ENCODE measurements at regions not wholly inside any gene's neighbourhood (a gene's known extent, or its start where the extent isn't known, plus 50 kb on each side); places are given as distances from the start of the nearest gene placed in this dataset.

DNA sequence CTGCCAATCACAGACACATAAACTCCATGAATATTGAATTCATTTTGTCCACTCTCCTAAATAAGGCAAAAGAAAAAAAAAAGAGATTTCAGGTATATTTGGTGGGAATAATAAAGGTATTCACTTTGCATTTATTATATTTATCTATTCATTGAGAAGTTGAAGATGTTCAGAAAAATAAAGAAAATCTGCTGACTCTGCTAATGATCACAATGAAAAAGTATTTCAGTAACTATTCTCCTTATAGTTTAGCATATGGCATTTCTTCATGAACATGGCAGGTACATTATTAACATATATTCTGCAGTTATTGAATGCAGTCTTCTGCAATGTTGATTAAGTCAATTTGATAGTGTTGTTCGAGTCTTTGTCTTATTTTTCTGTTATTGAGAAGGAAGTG, 202.5 kb upstream of the ANKRD50 start:
- ChIA-PET CTCF (no interaction called here), POLR2A (no interaction called here)
- TF ChIP-seq, protein P1, sequence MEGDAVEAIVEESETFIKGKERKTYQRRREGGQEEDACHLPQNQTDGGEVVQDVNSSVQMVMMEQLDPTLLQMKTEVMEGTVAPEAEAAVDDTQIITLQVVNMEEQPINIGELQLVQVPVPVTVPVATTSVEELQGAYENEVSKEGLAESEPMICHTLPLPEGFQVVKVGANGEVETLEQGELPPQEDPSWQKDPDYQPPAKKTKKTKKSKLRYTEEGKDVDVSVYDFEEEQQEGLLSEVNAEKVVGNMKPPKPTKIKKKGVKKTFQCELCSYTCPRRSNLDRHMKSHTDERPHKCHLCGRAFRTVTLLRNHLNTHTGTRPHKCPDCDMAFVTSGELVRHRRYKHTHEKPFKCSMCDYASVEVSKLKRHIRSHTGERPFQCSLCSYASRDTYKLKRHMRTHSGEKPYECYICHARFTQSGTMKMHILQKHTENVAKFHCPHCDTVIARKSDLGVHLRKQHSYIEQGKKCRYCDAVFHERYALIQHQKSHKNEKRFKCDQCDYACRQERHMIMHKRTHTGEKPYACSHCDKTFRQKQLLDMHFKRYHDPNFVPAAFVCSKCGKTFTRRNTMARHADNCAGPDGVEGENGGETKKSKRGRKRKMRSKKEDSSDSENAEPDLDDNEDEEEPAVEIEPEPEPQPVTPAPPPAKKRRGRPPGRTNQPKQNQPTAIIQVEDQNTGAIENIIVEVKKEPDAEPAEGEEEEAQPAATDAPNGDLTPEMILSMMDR (IDR thresholded peaks at IDR 0.05; ENCODE audit: control extremely low read depth, extremely low read depth, low read depth, missing control alignments): no peak
- DNase-seq (ENCODE audit: extremely low spot score): no peak

DNA sequence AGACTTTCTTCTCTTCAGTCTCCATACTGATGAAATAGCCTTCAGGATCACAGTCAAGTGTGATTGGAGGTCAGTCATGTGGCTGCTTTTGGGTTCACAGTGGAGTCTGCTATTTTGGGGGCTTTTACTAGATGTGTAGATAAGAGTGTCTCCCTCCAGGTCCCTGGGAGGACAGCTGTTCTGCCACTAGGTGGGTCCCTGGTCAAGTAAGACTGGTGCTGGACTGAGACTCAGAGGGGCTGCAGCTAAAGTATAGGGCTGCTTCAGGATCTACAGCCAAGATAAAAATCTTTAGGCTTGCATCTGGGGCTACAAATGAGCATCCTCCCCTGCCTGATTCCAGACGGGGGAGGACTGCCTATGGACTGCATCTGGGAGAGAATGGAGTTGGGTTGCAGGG, 200.7 kb upstream of the ANKRD50 start:
- POLR2A ChIA-PET: no interaction called here
- CTCF ChIA-PET: no interaction called here
- TF ChIP-seq, protein P1 (IDR thresholded peaks at IDR 0.05; ENCODE audit: control extremely low read depth, extremely low read depth, low read depth, missing control alignments): no peak

DNA sequence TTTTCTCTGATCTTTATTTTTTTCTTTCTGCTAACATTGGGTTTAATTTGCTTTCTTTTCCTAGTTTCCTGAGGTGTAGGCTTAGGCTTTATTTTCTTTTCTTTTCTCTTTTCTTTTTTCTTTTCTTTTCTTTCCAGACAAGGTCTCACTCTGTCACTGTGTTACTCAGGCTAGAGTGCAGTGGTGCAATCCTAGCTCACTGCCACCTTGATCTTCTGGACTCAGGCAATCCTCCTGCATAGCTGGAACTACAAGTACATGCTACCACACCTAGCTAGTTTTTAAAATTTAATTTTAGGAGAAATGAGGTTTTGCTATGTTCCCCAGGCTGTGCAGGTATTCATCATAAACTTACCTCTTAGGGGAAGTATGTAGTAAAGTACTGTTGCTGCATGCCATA, 197.8 kb upstream of the ANKRD50 start:
- TF ChIP-seq, protein P1 (IDR thresholded peaks at IDR 0.05; ENCODE audit: control extremely low read depth, extremely low read depth, low read depth, missing control alignments): no peak
- CTCF ChIA-PET: no interaction called here
- POLR2A ChIA-PET: no interaction called here
- no peak for DNase-seq (ENCODE audit: extremely low spot score)

More for the DNA sequence above, 200.7 kb upstream of the ANKRD50 start:
- DNase-seq (ENCODE audit: extremely low spot score): no peak

DNA sequence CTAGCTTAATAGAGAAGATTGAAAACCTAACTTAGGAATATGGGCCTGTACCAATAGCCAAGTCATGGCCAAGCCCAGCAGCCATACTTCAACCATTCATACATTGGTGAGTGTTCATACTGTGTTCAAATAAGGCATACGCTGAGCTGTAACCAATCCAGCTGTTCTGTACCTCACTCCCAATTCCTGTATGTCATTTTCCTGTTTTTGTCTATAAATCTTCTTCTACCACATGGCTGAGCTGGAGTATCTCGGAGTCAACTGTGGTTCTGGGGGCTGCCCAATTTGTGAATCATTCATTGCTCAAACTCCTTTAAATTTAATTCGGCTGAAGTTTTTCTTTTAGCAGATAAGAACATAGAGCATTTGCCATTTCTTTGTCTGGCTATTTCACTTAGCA, 195.3 kb upstream of the ANKRD50 start:
- ChIA-PET POLR2A (no interaction called here), CTCF (no interaction called here)
- no peak for DNase-seq (ENCODE audit: extremely low spot score)
- TF ChIP-seq, protein P1 (IDR thresholded peaks at IDR 0.05; ENCODE audit: control extremely low read depth, extremely low read depth, low read depth, missing control alignments): no peak

DNA sequence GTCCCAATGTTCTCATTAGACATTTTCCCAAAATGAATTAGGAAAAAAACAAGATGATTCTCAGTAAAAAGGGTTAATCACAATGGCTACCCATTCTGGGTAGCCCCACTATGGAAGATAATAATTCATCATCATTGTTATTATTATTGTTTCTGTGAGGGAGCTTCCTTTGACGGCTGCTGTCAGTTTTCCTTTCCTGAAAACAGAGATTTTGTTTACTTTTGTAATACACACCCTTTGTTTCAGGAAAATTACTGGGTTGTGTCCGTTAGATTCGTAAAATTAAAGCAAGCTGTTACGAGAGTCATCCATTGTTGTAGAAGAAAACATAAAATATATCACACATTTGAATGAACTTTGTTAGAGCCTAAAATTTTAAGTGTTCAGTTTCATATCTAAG, 192.9 kb upstream of the ANKRD50 start:
- TF ChIP-seq, protein P1 (IDR thresholded peaks at IDR 0.05; ENCODE audit: control extremely low read depth, extremely low read depth, low read depth, missing control alignments): no peak
- POLR2A ChIA-PET: no interaction called here
- CTCF ChIA-PET: no interaction called here
- DNase-seq (ENCODE audit: extremely low spot score): no peak

DNA sequence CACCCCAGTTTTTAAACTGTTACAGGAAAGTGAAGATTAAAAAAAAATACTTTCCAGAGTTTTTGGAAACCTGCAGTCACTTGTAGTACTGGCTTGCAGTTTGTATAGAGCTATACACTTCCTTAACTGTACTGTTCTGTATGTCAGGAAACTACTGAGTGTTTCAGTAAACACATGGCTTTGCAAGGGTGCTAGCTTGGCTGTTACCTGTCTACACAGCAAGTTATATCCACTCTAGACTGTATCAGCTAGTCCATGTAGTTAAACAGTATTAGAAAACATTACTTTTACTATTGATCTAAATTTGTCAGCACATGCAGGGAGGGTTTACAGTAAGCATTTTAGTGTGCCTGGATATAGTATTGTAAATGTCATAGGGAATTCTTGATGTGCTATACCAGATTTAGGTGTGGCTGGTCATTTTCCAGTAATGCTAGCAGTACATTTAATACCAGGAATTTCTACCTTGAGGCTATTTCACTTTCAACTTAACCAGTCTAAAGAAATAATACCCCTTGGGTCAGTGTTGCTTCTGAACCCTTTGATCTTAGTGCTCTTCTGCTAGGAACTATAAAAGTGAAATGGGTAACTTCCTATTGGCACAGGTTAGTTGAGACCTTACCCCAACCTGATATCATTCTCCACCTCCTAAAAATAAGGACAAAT, 192.3 kb upstream of the ANKRD50 start:
- ChIA-PET CTCF (no interaction called here), POLR2A (no interaction called here)
- DNase-seq (ENCODE audit: extremely low spot score): no peak
- TF ChIP-seq, protein P1 (IDR thresholded peaks at IDR 0.05; ENCODE audit: control extremely low read depth, extremely low read depth, low read depth, missing control alignments): no peak

All from GM10248 (cell line).